HPDE6-E6E7 (cell line): ENCODE measurements at regions not wholly inside any gene's neighbourhood (a gene's known extent, or its start where the extent isn't known, plus 50 kb on each side); places are given as distances from the start of the nearest gene placed in this dataset.
"Not testable (repeated sequence)": the region's sequence is repeated elsewhere in the genome, so short reads cannot be mapped to it uniquely, and the experiment has no call there.

Experiments used
- DNase-seq: peaks from one replicate; pipeline ENCODE4 v3.0.0; 2011; ENCODE audit warnings: missing footprints; ENCODE audit errors: extremely low spot score

DNA sequence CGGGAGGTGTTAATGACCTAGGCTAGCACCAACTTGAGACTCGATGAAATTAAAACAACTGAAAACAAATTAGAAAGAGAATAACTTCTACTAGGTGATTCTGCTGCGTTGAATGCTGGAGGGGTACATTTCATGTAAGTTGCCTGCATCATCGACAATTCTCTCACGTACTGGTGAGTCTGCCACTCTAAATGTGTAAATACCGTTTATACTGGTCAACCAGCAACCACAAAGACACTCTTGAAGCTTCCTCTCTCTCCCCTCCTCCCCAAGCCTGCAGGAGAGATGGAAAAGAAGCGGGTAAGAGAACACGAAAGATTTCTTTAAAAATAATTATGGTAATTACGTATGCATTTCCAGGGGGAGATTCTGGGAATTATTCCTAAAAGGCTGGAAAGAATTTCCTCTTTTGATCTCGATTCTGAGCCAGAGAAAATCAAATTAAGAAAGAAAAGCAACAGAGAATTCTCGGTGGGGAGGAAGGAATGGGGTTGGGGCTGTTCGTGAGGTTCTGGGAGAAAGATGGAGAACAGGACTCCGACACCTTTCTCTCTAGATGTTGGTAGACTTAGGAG, 68.6 kb upstream of the MRTFB start:
- DNase-seq, result no peak

- DNase-seq, result peak; percentile 76
Measured at GRCh38 chr16:14003074-14003570, 68.0 kb upstream of the MRTFB start.

GRCh38 chr16:14004031-14004728, 66.9 kb upstream of the MRTFB start:
- no peak for DNase-seq

DNA sequence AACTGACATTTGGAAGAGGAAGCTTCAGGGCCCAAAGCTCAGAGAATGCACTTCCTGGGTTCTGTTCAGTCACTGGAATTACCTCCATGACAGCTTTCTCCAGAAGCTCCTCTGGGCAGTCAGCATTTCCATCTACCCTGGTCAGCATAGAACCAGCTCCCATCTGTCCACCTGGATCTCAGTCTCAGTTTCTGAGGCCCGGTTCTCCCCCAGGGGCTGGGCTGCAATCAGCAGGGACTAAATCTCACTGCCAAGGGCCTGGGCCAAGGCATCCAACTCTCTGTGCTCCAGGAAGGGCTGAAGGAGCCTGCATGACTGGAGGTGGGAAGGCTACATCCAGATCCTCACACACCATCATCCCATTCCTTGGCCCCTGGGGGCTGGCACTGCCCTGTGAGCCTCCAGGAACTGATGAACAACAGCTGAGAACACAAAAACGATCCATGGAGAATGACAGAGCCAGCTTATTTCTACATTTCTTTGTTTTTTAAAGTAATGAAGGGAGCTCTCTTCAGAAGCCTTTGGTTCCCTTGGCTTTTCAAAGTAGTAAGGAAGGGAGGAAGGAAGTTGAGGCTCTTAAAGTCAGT, 66.3 kb upstream of the MRTFB start:
- no peak for DNase-seq

- no peak for DNase-seq
Measured at GRCh38 chr16:14005335-14005734, 65.8 kb upstream of the MRTFB start.

GRCh38 chr16:14007450-14007849, 63.7 kb upstream of the MRTFB start:
- DNase-seq, result no peak

DNA sequence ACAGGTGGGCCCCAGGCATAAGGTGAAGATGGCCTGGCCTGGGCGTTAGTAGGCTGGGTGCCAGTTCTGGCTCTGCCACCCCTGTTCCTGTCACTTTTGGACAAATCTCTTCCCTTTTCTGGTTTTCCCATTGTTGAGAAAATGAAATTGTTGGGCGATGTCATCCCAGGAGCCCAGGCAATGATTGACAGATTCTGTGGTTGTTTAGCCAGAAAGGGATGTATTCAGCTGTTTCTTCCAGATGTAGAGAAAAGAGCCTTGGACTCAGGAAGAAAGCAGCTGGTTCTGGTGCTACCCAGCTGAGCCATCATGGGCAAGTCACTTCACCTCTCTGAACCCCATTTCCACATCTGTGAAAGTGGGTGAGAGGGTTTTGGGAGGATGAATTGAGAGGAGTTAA, 60.1 kb upstream of the MRTFB start:
- DNase-seq, result no peak

DNA sequence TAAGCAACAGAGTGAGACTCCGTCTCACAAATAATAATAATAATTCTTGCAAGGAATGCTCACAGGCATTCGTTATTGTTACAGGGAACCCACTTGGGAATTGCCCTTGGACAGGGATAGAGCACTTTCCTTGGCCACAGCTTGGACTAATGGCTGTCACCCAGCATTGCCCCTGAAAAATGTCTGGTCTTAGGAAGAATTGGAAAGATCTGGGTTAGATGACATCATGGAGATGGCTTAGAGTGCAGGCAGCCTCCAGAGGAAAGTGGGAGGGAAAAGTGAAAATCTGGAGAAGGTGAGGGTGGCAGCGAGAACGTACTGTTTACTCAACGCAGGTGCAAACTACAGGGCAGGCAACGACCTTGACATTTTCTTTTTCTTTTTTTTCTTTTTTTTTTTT, 59.3 kb upstream of the MRTFB start:
- no peak for DNase-seq

- DNase-seq, result no peak
Measured at GRCh38 chr16:14013145-14013570, 58.0 kb upstream of the MRTFB start.

- no peak for DNase-seq
Measured at GRCh38 chr16:14013571-14014283, 57.4 kb upstream of the MRTFB start.

DNA sequence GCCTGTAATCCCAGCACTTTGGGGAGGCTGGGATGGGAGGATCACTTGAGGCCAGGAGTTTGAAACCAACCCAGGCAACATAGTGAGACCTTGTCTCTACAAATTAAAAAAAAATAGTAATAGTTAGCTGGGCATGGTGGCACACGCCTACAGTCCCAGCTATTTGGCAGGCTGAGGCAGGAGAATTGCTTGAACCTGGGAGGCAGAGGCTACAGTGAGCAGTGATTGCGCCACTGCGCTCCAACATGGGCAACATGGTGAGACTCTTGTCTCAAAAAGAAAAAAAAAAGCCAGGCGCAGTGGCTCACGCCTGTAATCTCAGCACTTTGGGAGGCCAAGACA, 56.9 kb upstream of the MRTFB start:
- DNase-seq, result no peak

DNA sequence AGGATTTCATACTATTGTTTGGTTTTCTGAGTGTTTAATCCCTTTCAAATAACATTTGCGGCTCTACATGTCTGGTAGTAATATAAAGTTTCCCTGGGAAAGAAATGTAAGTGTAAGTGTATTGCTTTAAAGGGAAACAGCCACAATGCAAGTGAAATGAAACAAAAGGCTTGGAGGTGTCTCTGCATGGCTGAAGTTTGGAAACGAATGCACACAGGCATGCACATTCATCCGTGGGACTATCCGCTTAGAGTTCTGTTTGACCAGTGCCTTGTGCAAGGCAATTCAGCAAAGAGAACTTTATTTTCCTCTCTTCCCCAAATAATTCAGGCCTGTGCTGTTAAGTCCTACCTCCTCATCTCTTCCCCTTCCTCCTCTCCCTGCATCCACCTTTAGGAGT, 56.1 kb upstream of the MRTFB start:
- no peak for DNase-seq

DNA sequence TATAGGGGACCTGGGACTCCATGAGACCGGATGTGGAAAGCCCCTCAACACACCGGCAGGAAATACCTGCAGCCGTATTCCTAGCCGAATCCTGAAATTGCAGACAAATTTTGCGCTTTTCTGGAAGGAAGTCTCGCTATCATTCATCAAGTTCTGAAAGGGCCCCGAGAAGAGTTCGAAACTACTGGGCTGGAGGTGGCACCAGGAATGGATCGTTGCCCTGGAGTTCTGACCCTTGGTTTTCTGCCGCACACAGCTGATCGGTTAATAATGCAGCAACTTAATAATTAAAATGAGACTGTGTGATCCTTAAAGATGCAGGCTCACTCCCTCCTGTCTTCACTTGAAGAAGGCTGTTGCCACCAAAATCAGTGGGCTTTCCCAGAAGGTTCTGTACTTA, 55.7 kb upstream of the MRTFB start:
- no peak for DNase-seq

- no peak for DNase-seq
Measured at GRCh38 chr16:14015948-14016347, 55.2 kb upstream of the MRTFB start.

DNA sequence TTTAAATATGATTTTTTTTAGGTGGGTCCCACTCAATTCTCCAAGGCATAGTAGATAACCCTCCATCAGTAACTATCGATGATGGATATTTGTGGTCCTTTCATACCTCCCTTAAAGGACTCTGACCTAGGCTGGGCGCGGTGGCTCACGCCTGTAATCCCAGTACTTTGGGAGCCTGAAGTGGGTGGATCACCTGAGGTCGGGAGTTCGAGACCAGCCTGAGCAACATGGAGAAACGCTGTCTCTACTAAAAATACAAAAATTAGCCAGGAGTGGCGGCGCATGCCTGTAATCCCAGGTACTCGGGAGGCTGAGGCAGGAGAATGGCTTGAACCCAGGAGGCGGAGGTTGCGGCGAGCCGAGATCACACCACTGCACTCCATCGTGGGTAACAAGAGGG, 54.8 kb upstream of the MRTFB start:
- not testable (repeated sequence) for DNase-seq

GRCh38 chr16:14017886-14018285, 53.2 kb upstream of the MRTFB start:
- no peak for DNase-seq

GRCh38 chr16:14018851-14019250, 52.3 kb upstream of the MRTFB start:
- DNase-seq, result no peak

DNA sequence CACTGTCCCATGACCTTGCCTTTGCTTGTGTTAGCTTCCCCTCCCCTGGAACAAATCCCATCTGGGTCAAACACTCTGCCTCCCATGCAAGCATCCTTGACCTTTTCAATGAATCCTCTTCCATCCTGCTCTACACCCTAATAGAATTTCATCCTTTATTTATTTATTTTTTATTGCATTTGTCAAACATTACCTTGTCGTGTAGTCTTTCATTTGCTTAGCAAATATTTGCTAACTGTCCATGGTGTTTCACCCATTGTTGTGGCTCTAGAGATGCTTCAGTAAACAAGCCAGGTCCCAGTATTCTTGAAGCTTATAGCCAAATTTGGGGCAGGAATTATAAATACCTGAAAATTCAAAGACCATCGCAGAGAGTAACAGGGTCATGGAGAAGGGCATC, 51.0 kb upstream of the MRTFB start:
- no peak for DNase-seq
